ENCODE measurements at regions not wholly inside any gene's neighbourhood (a gene's known extent, or its start where the extent isn't known, plus 50 kb on each side); places are given as distances from the start of the nearest gene placed in this dataset.

DNA sequence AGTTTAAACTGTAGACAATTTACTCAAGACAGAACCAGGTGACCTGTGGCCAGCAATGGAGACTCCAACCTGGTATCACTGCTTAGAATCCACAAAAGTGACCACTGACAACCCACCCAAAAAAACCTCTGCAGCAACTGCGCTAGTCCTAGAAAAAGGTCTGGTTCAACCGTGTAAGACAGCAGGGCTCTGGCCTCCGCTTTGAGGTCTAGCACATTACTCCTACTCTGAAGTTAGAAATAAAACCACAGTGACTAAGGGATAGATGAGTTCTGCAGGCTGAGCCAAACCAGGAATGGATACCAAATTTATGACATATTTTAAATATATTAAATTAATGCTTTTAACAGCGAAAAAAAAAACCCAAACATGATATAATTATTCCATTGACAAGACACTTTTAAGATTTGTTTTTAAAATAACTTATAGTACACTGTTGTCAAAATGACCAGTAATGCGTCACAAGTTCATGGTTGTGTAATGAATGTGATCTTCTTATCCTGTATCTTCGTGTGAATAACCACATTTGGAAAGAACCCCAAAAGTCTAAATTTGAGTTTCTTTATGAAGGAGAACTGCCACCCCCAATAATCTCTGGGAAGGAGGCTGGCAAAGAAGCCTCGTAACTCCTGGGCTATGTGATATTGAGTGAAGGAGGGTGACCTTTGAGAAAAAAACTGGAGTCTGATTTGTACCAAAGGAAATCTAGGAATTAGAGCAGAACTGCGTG lies 101.9 kb upstream of the SLC44A1 start:
- H3K4me3 ChIP-seq (ENCODE audit: low read depth, low read length, poor library complexity, severe bottlenecking) = no peak overlapping the region
- peaks cover 4% of the 10 kb centered on the region for H3K4me1 ChIP-seq (ENCODE audit: insufficient read depth, low read length, severe bottlenecking)
- H3K79me2 ChIP-seq (ENCODE audit: insufficient read depth, low read length) = no peaks in the 10 kb centered on the region
- TF ChIP-seq, protein P1, sequence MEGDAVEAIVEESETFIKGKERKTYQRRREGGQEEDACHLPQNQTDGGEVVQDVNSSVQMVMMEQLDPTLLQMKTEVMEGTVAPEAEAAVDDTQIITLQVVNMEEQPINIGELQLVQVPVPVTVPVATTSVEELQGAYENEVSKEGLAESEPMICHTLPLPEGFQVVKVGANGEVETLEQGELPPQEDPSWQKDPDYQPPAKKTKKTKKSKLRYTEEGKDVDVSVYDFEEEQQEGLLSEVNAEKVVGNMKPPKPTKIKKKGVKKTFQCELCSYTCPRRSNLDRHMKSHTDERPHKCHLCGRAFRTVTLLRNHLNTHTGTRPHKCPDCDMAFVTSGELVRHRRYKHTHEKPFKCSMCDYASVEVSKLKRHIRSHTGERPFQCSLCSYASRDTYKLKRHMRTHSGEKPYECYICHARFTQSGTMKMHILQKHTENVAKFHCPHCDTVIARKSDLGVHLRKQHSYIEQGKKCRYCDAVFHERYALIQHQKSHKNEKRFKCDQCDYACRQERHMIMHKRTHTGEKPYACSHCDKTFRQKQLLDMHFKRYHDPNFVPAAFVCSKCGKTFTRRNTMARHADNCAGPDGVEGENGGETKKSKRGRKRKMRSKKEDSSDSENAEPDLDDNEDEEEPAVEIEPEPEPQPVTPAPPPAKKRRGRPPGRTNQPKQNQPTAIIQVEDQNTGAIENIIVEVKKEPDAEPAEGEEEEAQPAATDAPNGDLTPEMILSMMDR (IDR thresholded peaks at IDR 0.05; ENCODE audit: low read length) = no peak
- TF ChIP-seq EZH2 (IDR thresholded peaks at IDR 0.05; ENCODE audit: borderline replicate concordance, low read length) = no peak
- H2AFZ ChIP-seq (ENCODE audit: low read length) = no peak overlapping the region
- H3K27ac ChIP-seq (ENCODE audit: low read depth, low read length, poor library complexity, severe bottlenecking) = no peak overlapping the region
- no peaks in the 10 kb centered on the region for H3K27me3 ChIP-seq (ENCODE audit: insufficient read depth, low read length)
- H3K9ac ChIP-seq (ENCODE audit: low read length) = no peak overlapping the region
- no peaks in the 10 kb centered on the region for H3K36me3 ChIP-seq (ENCODE audit: insufficient read depth, low read length)
- H3F3A ChIP-seq (ENCODE audit: insufficient read depth, low read length) = no peaks in the 10 kb centered on the region
- H3K9me3 ChIP-seq (ENCODE audit: low read length) = no peaks in the 10 kb centered on the region
- H4K20me1 ChIP-seq (ENCODE audit: insufficient read depth, low read length) = no peaks in the 10 kb centered on the region
- H3K9me2 ChIP-seq (ENCODE audit: low read depth, low read length) = no peaks in the 10 kb centered on the region
- H3K4me2 ChIP-seq (ENCODE audit: low read length) = no peak overlapping the region

DNA sequence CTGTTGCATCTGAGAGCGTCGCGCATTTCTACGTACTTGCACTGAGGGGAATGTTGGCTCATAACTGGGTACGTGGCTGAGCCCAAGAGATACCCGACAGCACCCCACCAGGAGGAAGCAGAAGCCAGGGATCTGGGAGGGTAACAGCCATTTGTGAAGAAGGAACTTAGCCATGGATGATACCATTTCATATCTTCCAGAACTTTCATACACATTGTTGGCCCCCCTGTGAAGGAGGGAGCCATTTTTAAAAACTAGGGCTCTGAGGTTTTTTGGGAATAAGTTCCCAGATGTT lies 101.4 kb upstream of the SLC44A1 start:
- TF ChIP-seq, protein P1 (IDR thresholded peaks at IDR 0.05; ENCODE audit: low read length) = no peak
- TF ChIP-seq EZH2 (IDR thresholded peaks at IDR 0.05; ENCODE audit: borderline replicate concordance, low read length) = no peak
- Histone ChIP-seq H3K9me3 (ENCODE audit: low read length) (no peaks in the 10 kb centered on the region), H3K4me1 (ENCODE audit: insufficient read depth, low read length, severe bottlenecking) (peaks cover 4% of the 10 kb centered on the region), H3K36me3 (ENCODE audit: insufficient read depth, low read length) (no peaks in the 10 kb centered on the region), H3K27me3 (ENCODE audit: insufficient read depth, low read length) (no peaks in the 10 kb centered on the region), H4K20me1 (ENCODE audit: insufficient read depth, low read length) (no peaks in the 10 kb centered on the region), H3K9ac (ENCODE audit: low read length) (no peak overlapping the region), H3K4me3 (ENCODE audit: low read depth, low read length, poor library complexity, severe bottlenecking) (no peak overlapping the region), H3K79me2 (ENCODE audit: insufficient read depth, low read length) (no peaks in the 10 kb centered on the region), H3K4me2 (ENCODE audit: low read length) (no peak overlapping the region), H3F3A (ENCODE audit: insufficient read depth, low read length) (no peaks in the 10 kb centered on the region), H3K27ac (ENCODE audit: low read depth, low read length, poor library complexity, severe bottlenecking) (no peak overlapping the region), H3K9me2 (ENCODE audit: low read depth, low read length) (no peaks in the 10 kb centered on the region), H2AFZ (ENCODE audit: low read length) (no peak overlapping the region)

DNA sequence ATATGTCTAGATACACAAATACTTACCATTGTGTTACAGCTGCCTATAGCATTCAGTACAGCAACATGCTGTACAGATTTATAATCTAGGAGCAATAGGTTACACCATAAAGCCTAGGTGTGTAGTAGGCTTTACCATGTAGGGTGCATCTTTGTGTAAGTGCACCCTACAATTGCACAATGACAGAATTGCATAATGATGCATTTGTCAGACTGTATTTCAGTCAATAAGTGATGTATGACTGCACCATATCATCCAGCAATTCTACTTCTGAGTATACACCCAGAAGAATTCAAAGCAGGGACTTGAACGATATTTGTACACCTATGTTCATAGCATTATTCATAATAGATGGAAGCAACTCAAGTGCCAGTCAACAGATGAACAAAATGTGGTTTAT lies 100.4 kb upstream of the SLC44A1 start:
- Histone ChIP-seq H3K9me2 (ENCODE audit: low read depth, low read length) (no peaks in the 10 kb centered on the region), H2AFZ (ENCODE audit: low read length) (no peak overlapping the region), H3K79me2 (ENCODE audit: insufficient read depth, low read length) (no peaks in the 10 kb centered on the region), H3K4me2 (ENCODE audit: low read length) (no peak overlapping the region), H3K9me3 (ENCODE audit: low read length) (no peaks in the 10 kb centered on the region), H3K9ac (ENCODE audit: low read length) (no peak overlapping the region), H4K20me1 (ENCODE audit: insufficient read depth, low read length) (no peaks in the 10 kb centered on the region), H3K27me3 (ENCODE audit: insufficient read depth, low read length) (no peaks in the 10 kb centered on the region), H3F3A (ENCODE audit: insufficient read depth, low read length) (no peaks in the 10 kb centered on the region), H3K27ac (ENCODE audit: low read depth, low read length, poor library complexity, severe bottlenecking) (no peak overlapping the region), H3K4me1 (ENCODE audit: insufficient read depth, low read length, severe bottlenecking) (no peaks in the 10 kb centered on the region), H3K36me3 (ENCODE audit: insufficient read depth, low read length) (no peaks in the 10 kb centered on the region), H3K4me3 (ENCODE audit: low read depth, low read length, poor library complexity, severe bottlenecking) (no peak overlapping the region)
- no peak for TF ChIP-seq EZH2 (IDR thresholded peaks at IDR 0.05; ENCODE audit: borderline replicate concordance, low read length)
- TF ChIP-seq, protein P1 (IDR thresholded peaks at IDR 0.05; ENCODE audit: low read length) = no peak
